Epithelial cell of proximal tubule (primary cell): ENCODE measurements at regions not wholly inside any gene's neighbourhood (a gene's known extent, or its start where the extent isn't known, plus 50 kb on each side); places are given as distances from the start of the nearest gene placed in this dataset.

Source experiments
- DNase-seq: peaks from one replicate; pipeline ENCODE4 v3.0.0-alpha.2; 2011; ENCODE audit warnings: low read depth
- H3K4me3 ChIP-seq: 2 replicates; pipeline ENCODE4 v1.5.1; 2011; ENCODE audit warnings: low read depth, mild to moderate bottlenecking, low read length
- TF ChIP-seq, protein P1 (sequence below): conservative IDR thresholded peaks from 2 replicates; pipeline ENCODE4 v1.5.1; 2012; ENCODE audit warnings: low read depth, mild to moderate bottlenecking, low read length

DNA sequence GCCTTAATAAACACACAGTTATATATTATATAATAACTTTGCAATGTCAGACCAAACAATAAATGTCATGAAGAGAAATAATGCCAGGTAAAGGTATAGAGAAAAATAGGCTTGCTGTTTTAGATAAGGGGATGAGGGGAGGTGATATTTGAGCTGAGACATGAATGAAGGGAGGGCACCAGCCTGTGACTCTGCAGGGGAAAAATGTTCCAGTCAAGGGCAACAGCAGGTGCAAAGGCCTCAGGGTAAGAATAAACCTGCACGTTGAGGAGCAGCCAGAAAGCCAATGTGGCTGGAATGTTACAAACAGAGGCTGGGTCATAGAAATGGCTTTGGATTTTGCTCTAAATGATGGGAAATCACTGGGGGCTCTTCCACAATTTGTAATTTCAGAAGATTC is 519.6 kb downstream of the SOX6 start:
- DNase-seq = no peak
- TF ChIP-seq, protein P1, sequence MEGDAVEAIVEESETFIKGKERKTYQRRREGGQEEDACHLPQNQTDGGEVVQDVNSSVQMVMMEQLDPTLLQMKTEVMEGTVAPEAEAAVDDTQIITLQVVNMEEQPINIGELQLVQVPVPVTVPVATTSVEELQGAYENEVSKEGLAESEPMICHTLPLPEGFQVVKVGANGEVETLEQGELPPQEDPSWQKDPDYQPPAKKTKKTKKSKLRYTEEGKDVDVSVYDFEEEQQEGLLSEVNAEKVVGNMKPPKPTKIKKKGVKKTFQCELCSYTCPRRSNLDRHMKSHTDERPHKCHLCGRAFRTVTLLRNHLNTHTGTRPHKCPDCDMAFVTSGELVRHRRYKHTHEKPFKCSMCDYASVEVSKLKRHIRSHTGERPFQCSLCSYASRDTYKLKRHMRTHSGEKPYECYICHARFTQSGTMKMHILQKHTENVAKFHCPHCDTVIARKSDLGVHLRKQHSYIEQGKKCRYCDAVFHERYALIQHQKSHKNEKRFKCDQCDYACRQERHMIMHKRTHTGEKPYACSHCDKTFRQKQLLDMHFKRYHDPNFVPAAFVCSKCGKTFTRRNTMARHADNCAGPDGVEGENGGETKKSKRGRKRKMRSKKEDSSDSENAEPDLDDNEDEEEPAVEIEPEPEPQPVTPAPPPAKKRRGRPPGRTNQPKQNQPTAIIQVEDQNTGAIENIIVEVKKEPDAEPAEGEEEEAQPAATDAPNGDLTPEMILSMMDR = no peak
- H3K4me3 ChIP-seq = no peak overlapping the region

DNA sequence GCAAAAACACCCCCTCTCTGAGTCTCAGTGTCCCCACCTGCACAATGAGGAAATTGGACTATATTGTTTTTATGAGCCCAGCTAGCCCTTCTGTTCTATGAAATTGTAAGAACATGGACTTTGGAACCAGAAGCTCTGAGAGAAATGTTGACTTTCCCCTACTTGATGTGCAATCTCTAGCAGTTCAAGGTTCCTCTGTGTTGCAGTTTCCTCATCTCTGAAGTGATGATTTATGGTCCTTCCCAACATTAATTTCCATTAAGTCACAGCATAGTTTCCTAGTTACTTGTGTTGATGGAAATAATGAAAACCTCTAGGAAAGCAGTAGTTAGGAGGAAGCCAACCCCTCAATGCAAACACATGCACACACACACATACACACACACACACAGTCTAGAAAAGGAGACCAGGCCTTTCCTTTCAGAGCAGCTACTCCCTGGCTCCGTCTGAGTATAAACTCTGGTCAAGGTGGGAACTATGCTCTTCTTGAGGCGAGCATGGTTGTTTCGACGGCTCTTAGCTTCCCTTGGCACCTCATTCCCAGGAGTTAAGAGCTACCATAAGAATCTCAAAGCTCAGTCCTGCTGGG is 518.4 kb downstream of the SOX6 start:
- DNase-seq = no peak
- TF ChIP-seq, protein P1 = no peak

DNA sequence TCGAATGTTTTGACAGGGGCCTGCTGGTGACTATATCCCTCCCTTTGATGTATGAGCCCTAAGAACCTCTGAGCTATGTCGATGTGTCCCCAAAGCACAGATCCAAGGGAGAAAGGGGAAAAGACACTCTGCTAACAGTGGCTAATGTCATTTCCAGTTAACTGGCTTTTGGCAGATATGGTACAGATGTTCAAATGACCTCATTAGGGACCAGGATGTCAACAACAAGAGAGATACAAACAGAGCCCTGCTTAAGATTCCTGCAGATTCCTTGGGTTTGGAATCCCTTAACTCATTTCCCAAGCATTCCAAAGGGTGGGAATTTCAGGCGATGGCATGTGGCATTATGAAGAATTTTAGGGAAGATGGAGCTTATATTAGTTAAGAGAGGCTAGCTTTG is 517.3 kb downstream of the SOX6 start:
- no peak overlapping the region for H3K4me3 ChIP-seq
- no peak for DNase-seq

More for the DNA sequence above, 518.4 kb downstream of the SOX6 start:
- no peak overlapping the region for H3K4me3 ChIP-seq

DNA sequence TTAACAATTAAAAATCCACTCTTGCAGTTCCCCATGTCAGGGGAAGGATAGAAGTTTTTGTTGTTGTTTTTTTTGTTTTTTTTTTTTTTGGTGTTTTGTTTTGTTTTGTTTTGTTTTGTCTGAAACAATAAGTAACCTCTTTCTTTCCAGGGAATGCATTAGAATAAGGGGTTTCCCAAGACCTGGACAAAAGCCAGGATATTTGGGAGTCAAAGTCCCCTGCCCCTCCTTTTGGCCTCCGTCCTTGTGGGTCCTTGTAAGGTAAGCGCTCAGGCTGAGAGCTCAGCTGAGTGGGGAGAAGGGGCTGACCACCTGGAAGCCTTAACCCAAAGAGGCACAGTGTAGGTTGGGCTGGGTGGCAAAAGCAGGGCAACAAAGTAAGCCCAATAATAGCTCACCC is 515.4 kb downstream of the SOX6 start:
- TF ChIP-seq, protein P1 = no peak
- H3K4me3 ChIP-seq = no peak overlapping the region
- DNase-seq = no peak

More for the DNA sequence above, 517.3 kb downstream of the SOX6 start:
- TF ChIP-seq, protein P1 = no peak

DNA sequence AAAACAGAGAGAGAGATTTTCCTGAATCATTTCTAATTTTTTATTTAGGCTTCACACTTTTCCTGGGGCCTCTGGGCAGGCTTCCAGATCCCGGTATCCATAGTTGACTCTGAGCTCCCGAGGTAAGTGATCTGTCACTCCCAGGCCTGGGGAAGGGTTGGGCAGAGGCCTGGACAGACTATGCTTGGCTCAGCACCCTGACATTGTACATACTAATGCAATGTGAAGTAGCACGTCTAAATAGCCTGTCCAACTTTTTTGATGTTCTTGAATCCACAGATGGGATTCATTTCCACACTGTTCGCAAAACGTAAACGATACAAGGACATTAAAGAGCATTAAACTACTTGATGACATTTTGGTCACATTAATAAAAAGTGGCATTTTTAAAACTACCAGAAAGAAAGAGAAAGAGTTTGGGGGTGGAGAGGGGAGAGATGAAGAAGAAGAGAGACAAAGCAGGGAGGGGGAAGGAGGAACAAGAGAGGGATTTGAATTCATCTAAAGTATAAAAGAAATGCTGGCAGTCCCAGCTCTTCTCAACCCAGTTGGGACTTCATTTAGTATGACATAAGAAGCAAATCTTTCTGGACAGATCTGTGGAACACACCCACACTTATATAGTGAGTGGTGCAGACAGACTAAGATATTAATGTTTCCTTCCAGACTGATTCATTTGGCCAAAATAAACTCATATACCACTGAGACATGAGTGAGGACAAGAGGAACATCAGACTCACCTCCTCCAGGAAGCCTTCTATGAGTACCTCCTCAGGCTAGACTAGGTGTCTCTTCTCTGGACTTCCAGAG is 514.2 kb downstream of the SOX6 start:
- no peak overlapping the region for H3K4me3 ChIP-seq
- TF ChIP-seq, protein P1 = no peak
- no peak for DNase-seq

DNA sequence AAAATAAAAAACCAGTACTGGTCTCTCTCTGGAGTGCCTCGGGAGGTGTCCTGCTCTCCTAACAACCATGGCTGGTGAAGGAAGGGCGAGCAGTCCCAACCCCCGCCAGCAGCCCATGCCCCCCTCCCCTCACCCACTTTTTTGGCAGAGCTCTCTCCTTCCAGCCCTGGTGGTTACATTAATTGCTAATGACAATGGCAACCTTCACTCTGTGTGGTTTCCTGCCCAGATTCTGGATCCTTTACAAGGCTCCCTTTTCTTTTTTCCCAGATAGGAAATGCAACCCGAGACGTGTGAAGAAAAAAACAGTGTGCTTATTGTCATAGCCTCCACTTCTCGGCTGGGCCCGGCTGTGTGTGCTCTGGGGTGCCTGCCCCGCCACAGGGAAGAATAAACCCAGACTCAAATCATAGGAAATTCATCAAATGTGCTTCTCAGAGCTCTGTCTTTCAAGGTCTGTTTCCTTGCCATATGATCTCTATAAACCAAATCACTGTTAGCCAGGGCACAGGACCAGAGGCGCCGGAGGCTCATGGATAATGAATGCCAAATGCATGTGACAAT is 513.0 kb downstream of the SOX6 start:
- DNase-seq = no peak
- H3K4me3 ChIP-seq = no peak overlapping the region
- TF ChIP-seq, protein P1 = no peak
